ENCODE measurements at regions not wholly inside any gene's neighbourhood (a gene's known extent, or its start where the extent isn't known, plus 50 kb on each side); places are given as distances from the start of the nearest gene placed in this dataset.
"Not testable (repeated sequence)": the region's sequence is repeated elsewhere in the genome, so short reads cannot be mapped to it uniquely, and the experiment has no call there.

DNA sequence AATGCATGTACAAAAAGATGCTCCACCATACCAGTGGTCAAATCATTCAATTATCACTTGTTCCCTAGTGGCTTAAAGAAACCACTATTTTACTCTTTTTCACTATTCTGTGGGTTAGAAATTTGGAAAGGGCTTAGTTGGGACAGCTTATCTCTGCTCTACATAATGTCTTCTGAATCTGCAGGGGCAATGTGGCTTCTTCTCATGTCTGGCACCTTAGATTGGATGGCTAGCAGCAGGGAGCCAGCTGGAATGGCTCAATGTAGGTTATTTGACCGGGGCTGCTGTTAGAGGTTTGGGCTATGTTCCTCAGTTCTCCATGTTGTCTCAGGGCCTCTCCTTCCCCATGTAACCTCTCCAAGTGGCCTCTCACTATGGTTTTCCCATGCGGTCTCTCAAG, 57.5 kb upstream of the EPHB1 start:
- TF ChIP-seq JUND (IDR thresholded peaks at IDR 0.05; ENCODE audit: low read depth) = no peak
- DNase-seq (ENCODE audit: low read depth in 1 of 2, low spot score in 1 of 2) = no peak
- in situ Hi-C loops (cut with HindIII; ENCODE audit: low pct_unique_long_range_greater_than_20kb, low sequenced_read_pairs) = no loop called here

DNA sequence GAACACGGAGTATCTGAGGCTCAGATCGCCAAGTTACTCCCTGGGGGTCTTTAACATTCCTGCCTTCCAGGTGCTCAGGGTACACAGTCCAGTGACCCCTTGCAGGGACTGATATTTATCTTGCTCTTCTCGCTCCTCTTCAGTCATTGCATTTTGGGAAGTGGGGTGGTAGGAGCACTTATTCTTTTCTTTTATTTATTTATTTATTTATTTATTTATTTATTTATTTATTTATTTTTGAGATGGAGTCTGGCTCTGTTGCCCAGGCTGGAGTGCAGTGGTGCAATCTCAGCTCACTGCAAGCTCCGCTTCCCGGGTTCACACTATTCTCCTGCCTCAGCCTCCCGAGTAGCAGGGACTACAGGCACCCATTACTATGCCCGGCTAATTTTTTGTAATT, 55.0 kb upstream of the EPHB1 start:
- in situ Hi-C loops (cut with HindIII; ENCODE audit: low pct_unique_long_range_greater_than_20kb, low sequenced_read_pairs); DNase-seq (ENCODE audit: low read depth in 1 of 2, low spot score in 1 of 2): not testable (repeated sequence)

GRCh38 chr3:134742202-134742601, 52.9 kb upstream of the EPHB1 start:
- no peak for DNase-seq (ENCODE audit: low read depth in 1 of 2, low spot score in 1 of 2)
- in situ Hi-C loops (cut with HindIII; ENCODE audit: low pct_unique_long_range_greater_than_20kb, low sequenced_read_pairs) = no loop called here
- no peak for TF ChIP-seq JUND (IDR thresholded peaks at IDR 0.05; ENCODE audit: low read depth)

DNA sequence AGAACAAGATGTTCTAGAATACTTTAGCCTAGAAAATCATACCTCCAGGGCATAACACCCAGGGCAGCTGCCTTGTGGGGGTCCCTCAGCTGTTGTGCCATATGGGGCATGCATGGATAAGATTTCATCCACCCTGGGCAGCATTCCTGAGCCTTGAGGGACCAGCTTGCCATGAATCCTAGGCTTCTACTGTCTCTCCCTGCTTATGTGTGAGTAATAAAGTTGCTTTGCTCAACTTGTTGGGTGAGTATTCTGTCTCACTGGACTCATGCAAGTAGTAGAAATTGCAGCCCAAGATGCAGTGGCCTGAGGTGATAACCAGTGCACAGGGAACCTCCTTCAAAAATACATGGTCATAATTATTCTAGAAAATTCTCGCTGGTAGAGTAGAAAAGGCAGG, 52.1 kb upstream of the EPHB1 start:
- in situ Hi-C loops (cut with HindIII; ENCODE audit: low pct_unique_long_range_greater_than_20kb, low sequenced_read_pairs) = no loop called here
- TF ChIP-seq JUND (IDR thresholded peaks at IDR 0.05; ENCODE audit: low read depth) = no peak
- peak; percentile 6 to 30 for DNase-seq (ENCODE audit: low read depth in 1 of 2, low spot score in 1 of 2)
